H9 (cell line): ENCODE measurements at regions not wholly inside any gene's neighbourhood (a gene's known extent, or its start where the extent isn't known, plus 50 kb on each side); places are given as distances from the start of the nearest gene placed in this dataset.

Source experiments
- DNase-seq: peaks from one replicate; pipeline ENCODE4 v3.0.0-alpha.2; 2017
- H2AFZ ChIP-seq: one replicate; pipeline ENCODE4 v1.6.1; 2013; ENCODE audit warnings: mild to moderate bottlenecking, low read length, control low read depth, moderate library complexity
- H2AK5ac ChIP-seq: 2 replicates; pipeline ENCODE4 v1.6.1; 2013; ENCODE audit warnings: low read length, control low read depth, mixed read lengths; ENCODE audit not compliant: insufficient read length
- H2BK120ac ChIP-seq: one replicate; pipeline ENCODE4 v1.6.1; 2013; ENCODE audit warnings: low read depth, mild to moderate bottlenecking, low read length, control low read depth, inconsistent platforms; ENCODE audit not compliant: poor library complexity, severe bottlenecking
- H2BK12ac ChIP-seq: 2 replicates; pipeline ENCODE4 v1.6.1; 2013; ENCODE audit warnings: low read length, control low read depth, mixed read lengths, low read depth; ENCODE audit not compliant: insufficient read length
- H2BK15ac ChIP-seq: 2 replicates; pipeline ENCODE4 v1.6.1; 2013; ENCODE audit warnings: low read depth, low read length, control low read depth
- H2BK20ac ChIP-seq: one replicate; pipeline ENCODE4 v1.6.1; 2013; ENCODE audit warnings: low read depth, mild to moderate bottlenecking, low read length, control low read depth, inconsistent platforms; ENCODE audit not compliant: poor library complexity, severe bottlenecking
- H2BK5ac ChIP-seq: 2 replicates; pipeline ENCODE4 v1.6.1; 2013; ENCODE audit warnings: low read length, control low read depth, mixed read lengths; ENCODE audit not compliant: insufficient read length
- H3K14ac ChIP-seq: 2 replicates; pipeline ENCODE4 v1.6.1; 2013; ENCODE audit warnings: low read length, control low read depth; ENCODE audit not compliant: insufficient read depth
- H3K18ac ChIP-seq: 2 replicates; pipeline ENCODE4 v1.6.1; 2013; ENCODE audit warnings: low read depth, mild to moderate bottlenecking, mixed read lengths, low read length, control low read depth; ENCODE audit not compliant: insufficient read length
- H3K23ac ChIP-seq: 2 replicates; pipeline ENCODE4 v1.6.1; 2013; ENCODE audit warnings: low read length, control low read depth, mixed read lengths, low read depth; ENCODE audit not compliant: insufficient read length
- H3K23me2 ChIP-seq: 2 replicates; pipeline ENCODE4 v1.6.1; 2013; ENCODE audit warnings: low read depth, mild to moderate bottlenecking, mixed read lengths, low read length, control low read depth; ENCODE audit not compliant: insufficient read length, poor library complexity, severe bottlenecking
- H3K27ac ChIP-seq: 2 replicates; pipeline ENCODE4 v1.5.1; 2013; ENCODE audit warnings: low read length, control low read depth, mixed read lengths, low read depth; ENCODE audit not compliant: insufficient read length
- H3K27me3 ChIP-seq: 2 replicates; pipeline ENCODE4 v1.6.1; 2013; ENCODE audit warnings: low read length, control low read depth, inconsistent platforms; ENCODE audit not compliant: insufficient read depth
- H3K4ac ChIP-seq: 2 replicates; pipeline ENCODE4 v1.6.1; 2013; ENCODE audit warnings: low read depth, mild to moderate bottlenecking, control low read depth, inconsistent platforms, low read length, moderate library complexity
- H3K4me1 ChIP-seq: 2 replicates; pipeline ENCODE4 v1.6.1; 2013; ENCODE audit warnings: low read length, control low read depth, inconsistent platforms; ENCODE audit not compliant: insufficient read depth
- H3K4me2 ChIP-seq: 2 replicates; pipeline ENCODE4 v1.6.1; 2013; ENCODE audit warnings: low read length, control low read depth, mixed read lengths; ENCODE audit not compliant: insufficient read length, insufficient read depth
- H3K56ac ChIP-seq: 2 replicates; pipeline ENCODE4 v1.6.1; 2013; ENCODE audit warnings: low read depth, mild to moderate bottlenecking, mixed read lengths, low read length, control low read depth; ENCODE audit not compliant: insufficient read length
- H3K79me1 ChIP-seq: 2 replicates; pipeline ENCODE4 v1.6.1; 2013; ENCODE audit warnings: low read depth, mild to moderate bottlenecking, moderate library complexity, low read length, control low read depth, inconsistent platforms; ENCODE audit not compliant: insufficient read depth, poor library complexity, severe bottlenecking
- H3K79me2 ChIP-seq: 2 replicates; pipeline ENCODE4 v1.6.1; 2013; ENCODE audit warnings: low read length, control low read depth, inconsistent platforms; ENCODE audit not compliant: insufficient read depth
- H3K9ac ChIP-seq: 2 replicates; pipeline ENCODE4 v1.6.1; 2013; ENCODE audit warnings: low read length, control low read depth, mixed read lengths; ENCODE audit not compliant: insufficient read length; ENCODE audit errors: extremely low read depth
- H3K9me3 ChIP-seq: one replicate; pipeline ENCODE4 v1.6.1; 2013; ENCODE audit warnings: low read depth, low read length, inconsistent platforms; ENCODE audit not compliant: control insufficient read depth
- H3T11ph ChIP-seq: one replicate; pipeline ENCODE4 v1.6.1; 2013; ENCODE audit warnings: mild to moderate bottlenecking, low read length, control low read depth, inconsistent platforms
- H4K20me1 ChIP-seq: one replicate; pipeline ENCODE4 v1.6.1; 2013; ENCODE audit not compliant: control insufficient read depth, insufficient read length, insufficient read depth
- H4K5ac ChIP-seq: 2 replicates; pipeline ENCODE4 v1.6.1; 2013; ENCODE audit warnings: low read depth, mild to moderate bottlenecking, mixed read lengths, low read length, control low read depth; ENCODE audit not compliant: insufficient read length
- H4K8ac ChIP-seq: replicated peaks from 2 replicates; pipeline ENCODE4 v1.6.1; 2013; ENCODE audit warnings: low read length, control low read depth, mixed read lengths, low read depth; ENCODE audit not compliant: insufficient read length
- H4K91ac ChIP-seq: 2 replicates; pipeline ENCODE4 v1.6.1; 2013; ENCODE audit warnings: low read depth, mild to moderate bottlenecking, moderate library complexity, mixed read lengths, low read length, control low read depth; ENCODE audit not compliant: insufficient read length
- H3K27ac Mint-ChIP-seq, 3 experiments: 2 replicates in 2 of 3; 3 replicates in 1 of 3; pipeline ENCODE4 v1.8.0; 2020 to 2021; ENCODE audit warnings: mixed read lengths in 3 of 3, mild to moderate bottlenecking in 1 of 3, moderate library complexity in 1 of 3
- H3K27me3 Mint-ChIP-seq: 2 replicates; pipeline ENCODE4 v1.8.0; 2021; ENCODE audit warnings: low read depth, mild to moderate bottlenecking, moderate library complexity, mixed read lengths
- H3K36me3 Mint-ChIP-seq, 3 experiments: 2 replicates in 2 of 3; 3 replicates in 1 of 3; pipeline ENCODE4 v1.8.0; 2020 to 2021; ENCODE audit warnings: low read depth in 3 of 3, mixed read lengths in 3 of 3; ENCODE audit not compliant: insufficient read depth in 1 of 3
- H3K4me1 Mint-ChIP-seq, 2 experiments: 2 replicates each; pipeline ENCODE4 v1.8.0; 2020; ENCODE audit warnings: mixed read lengths in 2 of 2
- H3K4me3 Mint-ChIP-seq, 2 experiments: 2 replicates in 1 of 2; 3 replicates in 1 of 2; pipeline ENCODE4 v1.8.0; 2020 to 2021; ENCODE audit warnings: mild to moderate bottlenecking in 2 of 2, mixed read lengths in 2 of 2, moderate library complexity in 1 of 2
- H3K9me3 Mint-ChIP-seq, 2 experiments: 2 replicates in 1 of 2; 3 replicates in 1 of 2; pipeline ENCODE4 v1.8.0; 2020; ENCODE audit warnings: mild to moderate bottlenecking in 2 of 2, mixed read lengths in 2 of 2, moderate library complexity in 1 of 2
- CTCF ChIP-seq: fragments of 200-600 bp; sonication (generic); conservative IDR thresholded peaks from 3 replicates; pipeline ENCODE4 v1.8.0; 2021; ENCODE audit warnings: antibody characterized with exemption, mild to moderate bottlenecking
- WGBS: extraction: QIAGEN DNeasy Blood & Tissue Kit; methylation state at CpG from one replicate; pipeline ENCODE4 v1.1.7; 2013; ENCODE audit warnings: missing lambda C conversion rate, low lambda C conversion rate, mixed read lengths; ENCODE audit not compliant: insufficient read length; ENCODE audit errors: extremely low coverage; 5-methylcytosine and 5-hydroxymethylcytosine counted together

DNA sequence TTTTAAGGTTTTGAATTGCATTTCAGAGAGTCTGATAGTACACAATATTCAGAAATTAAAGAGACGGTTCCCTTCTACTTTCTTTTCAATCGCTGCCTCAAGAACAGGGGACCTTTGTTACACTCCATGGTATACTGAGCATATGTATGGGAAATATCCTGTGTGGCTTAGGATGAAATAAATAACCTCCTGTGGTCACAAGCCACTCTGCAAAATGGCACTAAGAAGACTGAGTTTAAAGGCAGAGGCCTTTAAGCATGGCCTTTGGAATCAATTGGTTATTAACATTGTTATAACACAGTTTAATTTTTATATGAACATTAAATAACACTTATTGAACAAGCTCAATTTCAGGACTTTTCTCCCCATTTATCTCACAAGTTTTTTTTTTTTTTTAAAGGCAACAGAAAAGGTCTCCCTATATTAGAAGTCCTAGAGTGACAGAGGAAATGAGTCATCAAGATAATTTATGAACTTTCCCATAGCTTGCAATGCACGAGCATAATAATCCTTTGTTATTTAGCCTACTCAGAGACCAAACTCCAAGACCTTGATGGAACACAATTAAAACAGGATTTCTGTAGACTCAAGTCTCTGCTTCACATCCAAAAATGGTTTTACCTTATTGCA, 341.9 kb downstream of the TMEM167A start:
- no peak overlapping the region for H2AFZ ChIP-seq
- no peak overlapping the region for H3K9ac ChIP-seq

More for the DNA sequence above, 341.9 kb downstream of the TMEM167A start:
- Histone ChIP-seq H3K9me3 (no peaks in the 10 kb centered on the region), H2AK5ac (no peak overlapping the region), H3K23ac (no peak overlapping the region), H4K8ac (no peak overlapping the region), H3K27me3 (no peaks in the 10 kb centered on the region), H3K18ac (no peak overlapping the region), H4K5ac (no peak overlapping the region), H4K20me1 (no peaks in the 10 kb centered on the region), H3K4ac (no peak overlapping the region), H3T11ph (no peak overlapping the region), H3K23me2 (no peaks in the 10 kb centered on the region), H2BK120ac (no peak overlapping the region), H4K91ac (no peak overlapping the region), H3K56ac (no peak overlapping the region), H2BK15ac (no peak overlapping the region), H2BK20ac (no peak overlapping the region), H3K4me1 (no peaks in the 10 kb centered on the region), H2BK5ac (no peak overlapping the region), H3K4me2 (no peak overlapping the region), H3K79me2 (no peaks in the 10 kb centered on the region), H3K27ac (no peak overlapping the region), H3K79me1 (no peaks in the 10 kb centered on the region), H3K14ac (no peak overlapping the region), H2BK12ac (no peak overlapping the region)
- H3K4me3 Mint-ChIP-seq: no peak overlapping the region
- no peaks in the 10 kb centered on the region for H3K9me3 Mint-ChIP-seq
- TF ChIP-seq CTCF: no peak
- H3K27ac Mint-ChIP-seq: no peak overlapping the region
- no CpG with 5 or more reads among the region's 3 CpGs for WGBS
- no peaks in the 10 kb centered on the region; a peak in 1 of 7 replicates for H3K36me3 Mint-ChIP-seq
- no peak for DNase-seq
- H3K27me3 Mint-ChIP-seq: no peaks in the 10 kb centered on the region
- H3K4me1 Mint-ChIP-seq: peaks cover 4% of the 10 kb centered on the region in 2 experiments; a peak in 3 of 4 replicates
